A673 (cell line): ENCODE measurements at regions not wholly inside any gene's neighbourhood (a gene's known extent, or its start where the extent isn't known, plus 50 kb on each side); places are given as distances from the start of the nearest gene placed in this dataset.
A peak's percentile ranks its signal among the peaks of the same experiment; 100 is the strongest.

ENCODE experiments used
- BruUV-seq: library from RNA; stranded (reverse); fragments of 400-500 nt; replicated peaks from 2 replicates; lab custom pipeline; 2021; lab: Mats Ljungman, UMichigan
- CTCF ChIA-PET: fragments of 300-600 bp; sonication (Branson Sonifier 250); formaldehyde crosslinking; loops from one replicate; lab custom pipeline; 2022; ENCODE audit warnings: antibody characterized with exemption; lab: Charles Lee
- POLR2A ChIA-PET: fragments of 300-600 bp; sonication (Branson Sonifier 250); formaldehyde crosslinking; loops from one replicate; lab custom pipeline; 2022; ENCODE audit warnings: antibody characterized with exemption; ENCODE audit not compliant: low non-redundant PET; lab: Charles Lee
- DNase-seq: peaks from one replicate; pipeline ENCODE4 v3.0.0-alpha.2; 2015; ENCODE audit warnings: low spot score
- H3K27ac ChIP-seq: fragments of 200-600 bp; sonication (generic); 2 replicates; pipeline ENCODE4 v1.5.1; 2016; ENCODE audit warnings: mixed run types, low read depth, mild to moderate bottlenecking, mixed read lengths, antibody characterized with exemption, low read length; ENCODE audit not compliant: poor library complexity, severe bottlenecking
- H3K27me3 ChIP-seq: fragments of 200-600 bp; sonication (generic); replicated peaks from 2 replicates; pipeline ENCODE4 v1.6.1; 2017; ENCODE audit warnings: mixed run types, low read depth, mild to moderate bottlenecking, mixed read lengths, antibody characterized with exemption, low read length; ENCODE audit not compliant: insufficient read depth, poor library complexity
- H3K36me3 ChIP-seq: fragments of 200-600 bp; sonication (generic); 2 replicates; pipeline ENCODE4 v1.6.1; 2016; ENCODE audit warnings: mixed run types, mild to moderate bottlenecking, mixed read lengths, antibody characterized with exemption, low read length; ENCODE audit not compliant: insufficient read depth, poor library complexity, severe bottlenecking
- H3K4me1 ChIP-seq: fragments of 200-600 bp; sonication (generic); 2 replicates; pipeline ENCODE4 v1.6.1; 2017; ENCODE audit warnings: mixed run types, mild to moderate bottlenecking, mixed read lengths, antibody characterized with exemption, low read length; ENCODE audit not compliant: insufficient read depth, poor library complexity, severe bottlenecking
- H3K4me3 ChIP-seq: fragments of 200-600 bp; sonication (generic); 2 replicates; pipeline ENCODE4 v1.5.1; 2016; ENCODE audit warnings: low read depth, mixed run types, mild to moderate bottlenecking, mixed read lengths, low read length; ENCODE audit not compliant: poor library complexity, severe bottlenecking
- H3K9me3 ChIP-seq: fragments of 200-600 bp; sonication (generic); 2 replicates; pipeline ENCODE4 v1.6.1; 2016; ENCODE audit warnings: mixed run types, low read depth, mild to moderate bottlenecking, mixed read lengths, antibody characterized with exemption, low read length; ENCODE audit not compliant: poor library complexity, severe bottlenecking
- EZH2 ChIP-seq: fragments of 200-600 bp; sonication (generic); IDR thresholded peaks from 2 replicates; pipeline ENCODE4 v1.6.1; 2017; ENCODE audit warnings: borderline replicate concordance, low read depth, mild to moderate bottlenecking, mixed read lengths, antibody characterized with exemption, low read length; ENCODE audit not compliant: poor library complexity, severe bottlenecking
- intact Hi-C: fragments of 100-400 bp; cut with micrococcal nuclease; formaldehyde crosslinking; loops from one replicate; pipeline ENCODE4 v1.10.0; 2022; ENCODE audit not compliant: unreplicated experiment
- TF ChIP-seq, protein P1 (sequence below): fragments of 300-800, 200-600 bp; sonication (generic); conservative IDR thresholded peaks from 2 replicates; pipeline ENCODE4 v1.5.1; 2017; ENCODE audit warnings: low read depth, mild to moderate bottlenecking, antibody characterized with exemption, low read length, moderate library complexity, mixed read lengths

DNA sequence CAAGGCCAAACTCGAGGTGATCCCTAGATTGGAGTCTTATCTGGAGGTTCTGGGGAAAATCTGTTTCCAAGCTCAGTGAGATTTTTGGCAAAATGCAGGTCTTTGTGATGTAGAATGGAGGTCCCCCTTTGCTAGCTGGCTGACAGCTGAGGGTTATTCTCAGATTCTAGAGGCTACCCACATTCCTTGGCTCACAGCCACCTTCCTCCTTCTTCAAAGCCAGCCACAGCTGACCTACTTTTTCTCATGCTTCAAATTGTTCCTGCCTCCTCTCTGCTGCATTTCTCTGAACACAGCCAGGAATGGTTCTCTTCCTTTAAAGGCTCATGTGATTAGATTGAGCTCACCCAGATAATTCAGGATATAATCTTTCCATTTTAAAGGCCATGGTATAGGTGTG is 86.9 kb downstream of the VCX3A start:
- peak; percentile 10 for DNase-seq
- H3K9me3 ChIP-seq = no peaks in the 10 kb centered on the region
- no TSS peak for BruUV-seq
- TF ChIP-seq EZH2 = no peak
- TF ChIP-seq, protein P1, sequence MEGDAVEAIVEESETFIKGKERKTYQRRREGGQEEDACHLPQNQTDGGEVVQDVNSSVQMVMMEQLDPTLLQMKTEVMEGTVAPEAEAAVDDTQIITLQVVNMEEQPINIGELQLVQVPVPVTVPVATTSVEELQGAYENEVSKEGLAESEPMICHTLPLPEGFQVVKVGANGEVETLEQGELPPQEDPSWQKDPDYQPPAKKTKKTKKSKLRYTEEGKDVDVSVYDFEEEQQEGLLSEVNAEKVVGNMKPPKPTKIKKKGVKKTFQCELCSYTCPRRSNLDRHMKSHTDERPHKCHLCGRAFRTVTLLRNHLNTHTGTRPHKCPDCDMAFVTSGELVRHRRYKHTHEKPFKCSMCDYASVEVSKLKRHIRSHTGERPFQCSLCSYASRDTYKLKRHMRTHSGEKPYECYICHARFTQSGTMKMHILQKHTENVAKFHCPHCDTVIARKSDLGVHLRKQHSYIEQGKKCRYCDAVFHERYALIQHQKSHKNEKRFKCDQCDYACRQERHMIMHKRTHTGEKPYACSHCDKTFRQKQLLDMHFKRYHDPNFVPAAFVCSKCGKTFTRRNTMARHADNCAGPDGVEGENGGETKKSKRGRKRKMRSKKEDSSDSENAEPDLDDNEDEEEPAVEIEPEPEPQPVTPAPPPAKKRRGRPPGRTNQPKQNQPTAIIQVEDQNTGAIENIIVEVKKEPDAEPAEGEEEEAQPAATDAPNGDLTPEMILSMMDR = no peak
- H3K4me1 ChIP-seq = no peaks in the 10 kb centered on the region
- ChIA-PET POLR2A (no interaction called here), CTCF (no interaction called here)
- H3K36me3 ChIP-seq = no peaks in the 10 kb centered on the region
- H3K4me3 ChIP-seq = no peak overlapping the region
- H3K27ac ChIP-seq = no peak overlapping the region
- H3K27me3 ChIP-seq = no peaks in the 10 kb centered on the region
- intact Hi-C loops = no loop called here

DNA sequence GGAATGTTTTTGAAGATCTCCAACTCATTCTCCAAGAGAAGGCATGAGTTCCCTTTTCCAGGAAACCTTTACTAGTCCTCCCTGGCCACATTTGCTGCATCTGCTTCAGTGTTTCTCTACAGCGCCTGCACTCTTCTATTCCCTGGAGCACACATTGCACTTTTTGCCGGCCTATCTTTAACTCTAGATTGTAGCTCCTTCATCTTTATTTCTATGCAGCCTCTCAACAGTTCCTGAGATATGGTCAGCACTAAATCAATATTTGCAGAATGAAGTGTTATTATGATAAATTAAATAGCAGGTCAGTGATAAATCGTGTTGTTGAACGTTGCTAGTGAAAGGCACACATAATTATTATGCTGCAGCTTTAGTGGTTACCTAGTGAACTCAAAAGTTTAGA is 88.3 kb downstream of the VCX3A start:
- DNase-seq = no peak

DNA sequence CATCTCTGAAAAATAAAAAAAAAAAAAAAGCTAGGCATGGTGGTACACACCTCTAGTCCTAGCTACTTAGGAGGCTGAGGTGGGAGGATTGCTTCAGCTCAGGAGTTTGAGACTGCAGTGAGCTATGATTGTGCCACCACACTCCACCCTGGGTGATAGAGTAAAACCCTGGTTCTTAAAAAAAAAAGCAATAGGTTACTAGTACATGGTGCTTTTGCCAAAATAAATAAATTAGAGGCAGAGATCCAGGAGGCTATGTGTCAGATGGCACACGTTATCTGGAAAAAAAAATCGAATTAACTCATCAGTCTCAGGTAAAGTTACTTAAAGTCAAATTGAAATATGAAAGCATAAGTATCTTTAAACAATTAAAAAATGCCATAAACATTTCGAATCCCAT is 94.3 kb downstream of the VCX3A start:
- no peaks in the 10 kb centered on the region for H3K36me3 ChIP-seq
- CTCF ChIA-PET = no interaction called here
- no peak for DNase-seq
- intact Hi-C loops = no loop called here
- POLR2A ChIA-PET = no interaction called here
- no TSS peak for BruUV-seq
- no peak overlapping the region for H3K4me3 ChIP-seq
- no peaks in the 10 kb centered on the region for H3K27me3 ChIP-seq
- TF ChIP-seq EZH2 = no peak
- TF ChIP-seq, protein P1 = no peak
- no peak overlapping the region for H3K27ac ChIP-seq
- no peaks in the 10 kb centered on the region for H3K9me3 ChIP-seq
- no peaks in the 10 kb centered on the region for H3K4me1 ChIP-seq

More for the DNA sequence above, 88.3 kb downstream of the VCX3A start:
- no peaks in the 10 kb centered on the region for H3K27me3 ChIP-seq
- H3K4me1 ChIP-seq = no peaks in the 10 kb centered on the region
- H3K27ac ChIP-seq = no peak overlapping the region
- no peaks in the 10 kb centered on the region for H3K36me3 ChIP-seq
- no peaks in the 10 kb centered on the region for H3K9me3 ChIP-seq
- ChIA-PET CTCF (no interaction called here), POLR2A (no interaction called here)
- no peak overlapping the region for H3K4me3 ChIP-seq
- no peak for TF ChIP-seq EZH2
- TF ChIP-seq, protein P1 = no peak
- BruUV-seq = no TSS peak
- intact Hi-C loops = no loop called here
